Omental fat pad (tissue), 3 donors: ENCODE measurements at regions not wholly inside any gene's neighbourhood (a gene's known extent, or its start where the extent isn't known, plus 50 kb on each side); places are given as distances from the start of the nearest gene placed in this dataset.

Experiments used
- ATAC-seq: fragments of 150-250 bp; one replicate; pipeline ENCODE4 v1.9.1; 2016; ENCODE audit warnings: mild to moderate bottlenecking, moderate library complexity; ENCODE audit not compliant: low FRiP score
- DNase-seq: peaks from one replicate; pipeline ENCODE4 v3.0.0-alpha.2; 2019; ENCODE audit warnings: low spot score
- TF ChIP-seq, protein P1 (sequence below), 3 donors: fragments of 450-650 bp; IDR thresholded peaks; one replicate each; pipeline ENCODE4 v1.5.1; 2016 to 2017; ENCODE audit warnings: antibody characterized with exemption in 3 of 3, mild to moderate bottlenecking in 3 of 3, moderate library complexity in 2 of 3

DNA sequence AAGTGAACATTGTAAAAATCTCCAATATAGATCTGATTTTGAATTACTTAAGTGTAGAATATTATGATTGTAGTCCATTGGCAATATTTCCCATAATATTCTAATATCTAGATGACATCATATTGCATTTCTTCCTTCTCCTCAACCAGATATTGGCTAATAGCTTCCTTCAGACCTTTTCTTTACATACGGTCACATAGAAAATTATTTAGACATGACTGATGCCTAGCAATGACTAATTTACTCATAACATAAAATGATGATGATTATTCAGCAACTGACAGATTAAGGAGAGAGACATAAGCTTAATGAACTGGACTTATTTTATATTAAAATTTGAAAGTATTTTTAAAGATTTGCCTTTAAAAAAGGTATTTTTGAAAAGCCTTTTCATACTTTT, 1287.6 kb downstream of the STIM2 start:
- DNase-seq (no peak), ATAC-seq (no peak)
- TF ChIP-seq, protein P1, sequence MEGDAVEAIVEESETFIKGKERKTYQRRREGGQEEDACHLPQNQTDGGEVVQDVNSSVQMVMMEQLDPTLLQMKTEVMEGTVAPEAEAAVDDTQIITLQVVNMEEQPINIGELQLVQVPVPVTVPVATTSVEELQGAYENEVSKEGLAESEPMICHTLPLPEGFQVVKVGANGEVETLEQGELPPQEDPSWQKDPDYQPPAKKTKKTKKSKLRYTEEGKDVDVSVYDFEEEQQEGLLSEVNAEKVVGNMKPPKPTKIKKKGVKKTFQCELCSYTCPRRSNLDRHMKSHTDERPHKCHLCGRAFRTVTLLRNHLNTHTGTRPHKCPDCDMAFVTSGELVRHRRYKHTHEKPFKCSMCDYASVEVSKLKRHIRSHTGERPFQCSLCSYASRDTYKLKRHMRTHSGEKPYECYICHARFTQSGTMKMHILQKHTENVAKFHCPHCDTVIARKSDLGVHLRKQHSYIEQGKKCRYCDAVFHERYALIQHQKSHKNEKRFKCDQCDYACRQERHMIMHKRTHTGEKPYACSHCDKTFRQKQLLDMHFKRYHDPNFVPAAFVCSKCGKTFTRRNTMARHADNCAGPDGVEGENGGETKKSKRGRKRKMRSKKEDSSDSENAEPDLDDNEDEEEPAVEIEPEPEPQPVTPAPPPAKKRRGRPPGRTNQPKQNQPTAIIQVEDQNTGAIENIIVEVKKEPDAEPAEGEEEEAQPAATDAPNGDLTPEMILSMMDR (IDR thresholded peaks at IDR 0.05), result no peak

DNA sequence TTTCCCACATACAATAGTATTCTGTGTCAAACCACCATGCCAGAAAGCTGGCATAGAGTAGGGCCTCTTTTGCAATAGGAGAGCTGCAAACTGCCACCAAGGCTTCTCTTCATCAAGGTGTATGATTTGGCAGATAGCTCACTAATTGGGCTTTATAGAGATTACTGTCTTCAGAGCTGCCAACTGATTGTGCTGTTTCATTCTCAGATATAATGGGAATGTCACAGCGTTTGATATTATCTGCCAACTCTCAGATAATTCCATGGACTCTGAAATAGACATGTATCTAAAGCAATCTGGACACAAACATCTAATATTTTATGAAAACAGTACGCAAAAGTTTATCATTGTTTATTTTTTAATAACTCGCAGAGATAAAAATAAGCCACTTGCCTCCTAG, 1289.1 kb downstream of the STIM2 start:
- DNase-seq (no peak), ATAC-seq (no peak)
- TF ChIP-seq, protein P1 (IDR thresholded peaks at IDR 0.05), result no peak

DNA sequence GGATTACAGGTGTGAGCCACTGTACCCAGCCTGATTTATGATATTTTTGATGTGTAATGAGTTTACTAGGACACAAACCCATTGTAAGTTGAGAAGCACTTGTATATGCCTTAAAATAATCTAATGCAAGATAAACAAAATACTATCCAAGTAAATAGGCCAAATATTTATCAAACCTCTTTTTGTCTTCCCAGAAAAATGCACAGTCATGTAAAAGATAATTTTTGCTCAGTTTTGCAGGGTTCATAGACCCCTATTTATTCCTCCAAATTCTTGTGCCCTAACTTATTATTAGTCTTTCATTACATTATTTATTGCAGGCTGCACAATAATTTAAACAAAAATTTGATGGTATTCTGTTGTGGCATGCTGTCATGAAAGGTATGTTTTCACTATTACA, 1290.7 kb downstream of the STIM2 start:
- DNase-seq (no peak), ATAC-seq (no peak)
- TF ChIP-seq, protein P1 (IDR thresholded peaks at IDR 0.05), result no peak

DNA sequence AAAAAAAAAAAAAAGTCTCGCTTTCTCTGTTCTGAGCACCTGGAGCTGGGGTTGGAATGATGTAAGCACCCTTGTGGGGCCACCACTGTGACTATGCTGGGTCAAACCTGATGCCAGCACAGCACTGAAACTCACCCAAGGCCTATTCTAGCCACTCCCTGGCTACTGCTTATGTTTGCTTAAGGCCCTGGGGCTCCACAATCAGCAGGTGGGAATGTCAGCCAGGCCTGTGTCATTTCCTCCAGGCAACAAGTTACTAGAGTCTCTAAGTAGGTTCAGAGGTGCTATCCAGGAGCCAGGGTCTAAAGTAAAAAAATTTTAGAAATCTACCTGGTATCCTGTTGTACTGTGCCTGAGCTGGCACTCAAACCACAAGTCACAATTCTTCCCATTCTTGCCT, 1306.8 kb downstream of the STIM2 start:
- DNase-seq, result no peak
- TF ChIP-seq, protein P1 (IDR thresholded peaks at IDR 0.05), result no peak

DNA sequence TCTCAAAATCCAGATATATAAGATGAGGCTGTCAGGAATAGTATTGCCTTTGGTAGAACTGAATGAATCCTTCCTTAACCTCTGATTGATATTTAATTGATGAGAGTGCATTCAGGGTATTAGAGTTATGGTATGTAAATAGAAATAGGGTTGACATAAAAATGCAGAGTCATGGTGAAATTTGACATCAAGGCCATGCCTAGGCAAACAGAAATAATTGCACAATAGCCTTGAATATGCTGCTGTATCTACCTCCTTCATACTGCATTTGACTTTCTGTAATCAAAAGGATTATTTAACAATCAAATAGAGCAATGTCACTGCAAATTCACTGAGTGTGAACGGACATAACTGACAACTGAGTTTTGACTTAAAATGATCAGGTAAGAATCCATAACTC, 1316.3 kb downstream of the STIM2 start:
- DNase-seq, result no peak
- ATAC-seq, result no peak

More for the DNA sequence above, 1306.8 kb downstream of the STIM2 start:
- no peak for ATAC-seq

DNA sequence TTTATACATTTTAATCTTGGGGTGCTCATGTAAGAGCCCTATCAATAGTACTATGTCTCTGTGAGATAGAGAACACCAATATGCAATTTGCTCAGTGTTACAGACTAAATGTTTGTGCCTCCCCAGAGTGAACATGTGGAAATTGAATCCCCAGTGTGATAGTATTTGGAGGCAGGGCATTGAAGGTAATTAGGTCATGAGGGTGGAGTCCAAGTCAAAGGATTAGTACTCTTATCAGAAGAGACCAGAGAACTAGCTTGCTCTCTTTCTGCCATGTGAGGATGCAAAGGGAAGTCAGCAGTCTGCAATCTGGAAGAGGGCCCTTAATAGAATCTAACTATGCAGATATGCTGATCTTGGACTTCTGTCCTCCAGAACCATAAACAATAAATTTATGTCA, 1317.0 kb downstream of the STIM2 start:
- DNase-seq, result no peak
- ATAC-seq, result no peak

More for the DNA sequence above, 1316.3 kb downstream of the STIM2 start:
- TF ChIP-seq, protein P1 (IDR thresholded peaks at IDR 0.05), result no peak

DNA sequence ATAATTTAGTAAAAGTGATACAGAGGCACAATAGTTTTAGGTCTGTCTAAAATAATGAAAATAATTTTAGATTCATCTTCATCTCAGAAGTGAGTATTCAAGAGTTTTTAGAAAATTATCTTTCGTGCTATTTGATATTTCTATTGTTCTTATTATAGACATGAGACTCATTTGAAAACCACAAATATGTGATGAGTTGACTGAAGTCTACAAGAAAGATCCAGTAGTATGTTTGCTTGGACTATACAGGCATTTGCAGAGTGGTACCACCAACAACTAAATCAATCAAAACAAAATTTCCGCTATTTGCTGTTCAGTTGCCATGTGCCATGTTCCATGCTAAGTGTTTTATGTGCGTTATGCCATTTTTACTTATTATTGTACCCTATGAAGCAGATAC, 1318.5 kb downstream of the STIM2 start:
- TF ChIP-seq, protein P1 (IDR thresholded peaks at IDR 0.05), result no peak
- DNase-seq (no peak), ATAC-seq (no peak)

More for the DNA sequence above, 1317.0 kb downstream of the STIM2 start:
- TF ChIP-seq, protein P1 (IDR thresholded peaks at IDR 0.05), result no peak
